ENCODE measurements at regions not wholly inside any gene's neighbourhood (a gene's known extent, or its start where the extent isn't known, plus 50 kb on each side); places are given as distances from the start of the nearest gene placed in this dataset.

- Mint-ChIP-seq H3K9me3 (no peaks in the 10 kb centered on the region), H3K27me3 (no peaks in the 10 kb centered on the region), H3K4me1 (ENCODE audit: low read depth) (no peaks in the 10 kb centered on the region), H3K27ac (no peak overlapping the region), H3K4me3 (no peak overlapping the region), H3K36me3 (ENCODE audit: low read depth) (no peaks in the 10 kb centered on the region)
- intact Hi-C loops (cut with micrococcal nuclease) = no loop called here
Measured at GRCh38 chr11:115564851-115565250, 60.6 kb upstream of the CADM1 start.

- Mint-ChIP-seq H3K36me3 (ENCODE audit: low read depth) (no peaks in the 10 kb centered on the region), H3K4me1 (ENCODE audit: low read depth) (no peaks in the 10 kb centered on the region), H3K4me3 (no peak overlapping the region), H3K27me3 (no peaks in the 10 kb centered on the region), H3K9me3 (no peaks in the 10 kb centered on the region), H3K27ac (no peak overlapping the region)
- intact Hi-C loops (cut with micrococcal nuclease) = no loop called here
Measured at GRCh38 chr11:115561116-115561515, 56.9 kb upstream of the CADM1 start.

- Mint-ChIP-seq H3K4me1 (ENCODE audit: low read depth) (no peaks in the 10 kb centered on the region), H3K4me3 (no peak overlapping the region), H3K27ac (no peak overlapping the region), H3K36me3 (ENCODE audit: low read depth) (no peaks in the 10 kb centered on the region), H3K9me3 (no peaks in the 10 kb centered on the region), H3K27me3 (no peaks in the 10 kb centered on the region)
- intact Hi-C loops (cut with micrococcal nuclease) = no loop called here
Measured at GRCh38 chr11:115558635-115559034, 54.4 kb upstream of the CADM1 start.

- intact Hi-C loops (cut with micrococcal nuclease) = no loop called here
- Mint-ChIP-seq H3K27ac (no peak overlapping the region), H3K27me3 (no peaks in the 10 kb centered on the region), H3K36me3 (ENCODE audit: low read depth) (no peaks in the 10 kb centered on the region), H3K4me1 (ENCODE audit: low read depth) (no peaks in the 10 kb centered on the region), H3K9me3 (no peaks in the 10 kb centered on the region), H3K4me3 (no peak overlapping the region)
Measured at GRCh38 chr11:115557681-115558080, 53.5 kb upstream of the CADM1 start.

- Mint-ChIP-seq H3K27ac (no peak overlapping the region), H3K36me3 (ENCODE audit: low read depth) (no peaks in the 10 kb centered on the region), H3K4me1 (ENCODE audit: low read depth) (no peaks in the 10 kb centered on the region), H3K27me3 (no peaks in the 10 kb centered on the region), H3K4me3 (no peak overlapping the region), H3K9me3 (no peaks in the 10 kb centered on the region)
- intact Hi-C loops (cut with micrococcal nuclease) = no loop called here
Measured at GRCh38 chr11:115556984-115557383, 52.8 kb upstream of the CADM1 start.

GRCh38 chr11:115555336-115556090, 51.3 kb upstream of the CADM1 start:
- intact Hi-C loops (cut with micrococcal nuclease) = no loop called here
- no peaks in the 10 kb centered on the region for H3K9me3 Mint-ChIP-seq
- H3K4me3 Mint-ChIP-seq = no peak overlapping the region
- H3K27ac Mint-ChIP-seq = no peak overlapping the region
- H3K4me1 Mint-ChIP-seq (ENCODE audit: low read depth) = no peaks in the 10 kb centered on the region
- H3K27me3 Mint-ChIP-seq = no peaks in the 10 kb centered on the region
- H3K36me3 Mint-ChIP-seq (ENCODE audit: low read depth) = no peaks in the 10 kb centered on the region
